ENCODE measurements at regions not wholly inside any gene's neighbourhood (a gene's known extent, or its start where the extent isn't known, plus 50 kb on each side); places are given as distances from the start of the nearest gene placed in this dataset.

DNA sequence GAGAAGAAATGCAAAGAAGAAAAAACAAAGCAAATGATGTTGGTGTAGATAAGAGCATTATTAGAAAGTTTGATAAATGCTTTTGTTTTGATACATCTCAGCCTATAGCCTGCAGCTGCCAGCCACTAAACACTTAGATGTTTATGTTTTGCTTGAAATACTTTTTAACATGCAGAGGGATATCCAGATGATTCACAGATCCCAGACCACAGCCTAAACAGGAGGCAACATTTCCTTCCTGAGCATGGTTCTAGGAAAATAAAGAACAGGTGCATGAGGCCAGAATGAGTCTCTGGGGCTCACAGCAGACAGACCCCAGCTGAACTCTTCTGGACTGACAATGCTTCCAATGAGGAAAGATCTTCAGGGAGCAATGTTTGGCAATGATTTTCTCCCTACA lies 103.7 kb upstream of the EEA1 start:
- Histone ChIP-seq H3K9me3 (replicated peaks) (no peaks in the 10 kb centered on the region), H3K4me3 (no peak overlapping the region), H3K27ac (replicated peaks) (no peak overlapping the region), H3K4me1 (peaks cover 42% of the 10 kb centered on the region), H3K27me3 (ENCODE audit: low read depth) (no peaks in the 10 kb centered on the region), H3K36me3 (no peaks in the 10 kb centered on the region)
- no peak for DNase-seq
- TF ChIP-seq, protein P1, sequence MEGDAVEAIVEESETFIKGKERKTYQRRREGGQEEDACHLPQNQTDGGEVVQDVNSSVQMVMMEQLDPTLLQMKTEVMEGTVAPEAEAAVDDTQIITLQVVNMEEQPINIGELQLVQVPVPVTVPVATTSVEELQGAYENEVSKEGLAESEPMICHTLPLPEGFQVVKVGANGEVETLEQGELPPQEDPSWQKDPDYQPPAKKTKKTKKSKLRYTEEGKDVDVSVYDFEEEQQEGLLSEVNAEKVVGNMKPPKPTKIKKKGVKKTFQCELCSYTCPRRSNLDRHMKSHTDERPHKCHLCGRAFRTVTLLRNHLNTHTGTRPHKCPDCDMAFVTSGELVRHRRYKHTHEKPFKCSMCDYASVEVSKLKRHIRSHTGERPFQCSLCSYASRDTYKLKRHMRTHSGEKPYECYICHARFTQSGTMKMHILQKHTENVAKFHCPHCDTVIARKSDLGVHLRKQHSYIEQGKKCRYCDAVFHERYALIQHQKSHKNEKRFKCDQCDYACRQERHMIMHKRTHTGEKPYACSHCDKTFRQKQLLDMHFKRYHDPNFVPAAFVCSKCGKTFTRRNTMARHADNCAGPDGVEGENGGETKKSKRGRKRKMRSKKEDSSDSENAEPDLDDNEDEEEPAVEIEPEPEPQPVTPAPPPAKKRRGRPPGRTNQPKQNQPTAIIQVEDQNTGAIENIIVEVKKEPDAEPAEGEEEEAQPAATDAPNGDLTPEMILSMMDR (IDR thresholded peaks at IDR 0.05; ENCODE audit: borderline replicate concordance) = no peak
- intact Hi-C loops (cut with micrococcal nuclease) = no loop called here

DNA sequence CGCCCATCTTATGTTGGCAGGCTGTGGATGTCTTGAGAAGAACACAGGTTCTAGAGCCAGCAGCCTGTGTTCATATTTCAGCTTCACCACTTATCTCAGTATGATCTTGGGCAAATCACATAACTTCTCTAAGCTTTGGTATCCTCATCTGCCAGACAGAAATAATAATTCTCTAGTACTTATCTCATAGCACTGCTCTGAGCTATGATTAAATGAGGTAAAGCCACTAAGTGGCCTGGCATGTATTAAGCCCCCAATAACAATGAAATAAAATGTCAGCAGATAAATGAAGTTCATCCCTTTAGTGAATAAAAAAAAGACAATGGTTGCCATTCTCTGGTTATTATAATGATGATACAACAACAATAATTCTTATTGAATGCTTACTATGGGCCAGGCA lies 104.9 kb upstream of the EEA1 start:
- no peak overlapping the region for H3K4me3 ChIP-seq
- intact Hi-C loops (cut with micrococcal nuclease) = no loop called here
- no peak for DNase-seq
- no peaks in the 10 kb centered on the region for H3K27me3 ChIP-seq (ENCODE audit: low read depth)
- TF ChIP-seq, protein P1 (IDR thresholded peaks at IDR 0.05; ENCODE audit: borderline replicate concordance) = no peak
- H3K36me3 ChIP-seq = no peaks in the 10 kb centered on the region
- no peaks in the 10 kb centered on the region for H3K9me3 ChIP-seq (replicated peaks)
- H3K4me1 ChIP-seq = peaks cover 34% of the 10 kb centered on the region
- H3K27ac ChIP-seq (replicated peaks) = no peak overlapping the region

DNA sequence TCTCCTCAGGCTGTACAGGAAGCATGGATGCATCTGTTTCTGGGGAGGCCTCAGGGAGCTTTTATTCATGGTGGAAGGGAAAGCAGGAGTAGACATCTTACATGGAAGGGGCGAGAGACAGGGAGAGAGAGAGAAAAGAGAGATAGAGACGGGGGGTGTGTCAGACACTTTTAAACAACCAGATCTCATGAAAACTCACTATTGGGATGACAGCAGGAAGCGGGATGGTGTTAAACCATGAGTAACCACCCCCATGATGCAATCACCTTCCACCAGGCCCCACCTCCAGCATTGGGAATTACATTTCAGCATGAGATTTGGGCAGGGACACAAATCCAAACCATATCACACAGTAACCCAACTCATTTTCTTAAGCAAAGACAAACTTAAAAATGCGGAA lies 110.0 kb upstream of the EEA1 start:
- intact Hi-C loops (cut with micrococcal nuclease) = no loop called here
- TF ChIP-seq, protein P1 (IDR thresholded peaks at IDR 0.05; ENCODE audit: borderline replicate concordance) = no peak
- no peaks in the 10 kb centered on the region for H3K4me1 ChIP-seq

DNA sequence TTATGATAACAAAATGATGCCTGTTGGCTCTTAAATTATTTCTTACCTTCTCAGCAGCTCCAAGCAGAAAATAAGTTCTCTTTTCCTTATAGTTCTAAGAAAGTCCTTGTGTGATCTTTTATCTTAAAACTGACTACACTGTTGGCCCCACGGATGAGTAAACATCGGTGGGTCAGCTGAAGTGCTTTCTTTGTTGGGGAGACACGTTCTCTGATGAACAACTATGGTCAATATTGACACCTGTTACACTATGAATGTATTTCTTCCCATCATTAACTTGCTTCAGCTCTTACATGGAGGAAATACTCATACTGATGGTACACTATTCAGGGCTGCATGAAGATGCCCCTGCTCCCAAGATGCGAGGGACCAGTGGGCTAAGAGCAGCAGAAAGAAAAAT lies 110.8 kb upstream of the EEA1 start:
- TF ChIP-seq, protein P1 (IDR thresholded peaks at IDR 0.05; ENCODE audit: borderline replicate concordance) = no peak
- intact Hi-C loops (cut with micrococcal nuclease) = no loop called here
- H3K4me3 ChIP-seq = no peak overlapping the region
- no peaks in the 10 kb centered on the region for H3K4me1 ChIP-seq
- H3K27me3 ChIP-seq (ENCODE audit: low read depth) = no peaks in the 10 kb centered on the region
- no peaks in the 10 kb centered on the region for H3K36me3 ChIP-seq
- no peak overlapping the region for H3K27ac ChIP-seq (replicated peaks)
- H3K9me3 ChIP-seq (replicated peaks) = no peaks in the 10 kb centered on the region
- no peak for DNase-seq

More for the DNA sequence above, 110.0 kb upstream of the EEA1 start:
- Histone ChIP-seq H3K27ac (replicated peaks) (no peak overlapping the region), H3K9me3 (replicated peaks) (no peaks in the 10 kb centered on the region), H3K36me3 (no peaks in the 10 kb centered on the region), H3K27me3 (ENCODE audit: low read depth) (no peaks in the 10 kb centered on the region), H3K4me3 (no peak overlapping the region)
- no peak for DNase-seq

DNA sequence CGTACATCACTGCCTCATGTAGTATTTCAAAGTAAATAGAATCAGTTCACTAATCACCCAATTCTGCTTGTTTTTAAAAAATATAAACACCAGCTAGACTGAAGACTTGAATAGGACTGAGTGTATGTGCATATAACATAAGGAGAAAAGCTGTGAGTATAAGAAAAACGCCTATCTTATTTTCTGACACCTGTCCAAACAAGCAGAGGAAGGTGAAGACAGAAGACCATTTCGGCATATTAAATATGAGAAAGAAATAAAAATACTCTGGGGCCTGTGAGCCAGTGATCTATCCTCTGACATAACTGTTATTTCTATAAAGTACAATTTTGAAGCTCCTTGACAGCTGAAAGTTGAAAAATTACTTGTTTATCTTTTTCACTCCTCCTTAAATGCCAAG lies 111.3 kb upstream of the EEA1 start:
- Histone ChIP-seq H3K27ac (replicated peaks) (no peak overlapping the region), H3K36me3 (no peaks in the 10 kb centered on the region), H3K27me3 (ENCODE audit: low read depth) (no peaks in the 10 kb centered on the region), H3K4me1 (no peaks in the 10 kb centered on the region), H3K4me3 (no peak overlapping the region), H3K9me3 (replicated peaks) (no peaks in the 10 kb centered on the region)
- intact Hi-C loops (cut with micrococcal nuclease) = no loop called here
- TF ChIP-seq, protein P1 (IDR thresholded peaks at IDR 0.05; ENCODE audit: borderline replicate concordance) = no peak
- no peak for DNase-seq

DNA sequence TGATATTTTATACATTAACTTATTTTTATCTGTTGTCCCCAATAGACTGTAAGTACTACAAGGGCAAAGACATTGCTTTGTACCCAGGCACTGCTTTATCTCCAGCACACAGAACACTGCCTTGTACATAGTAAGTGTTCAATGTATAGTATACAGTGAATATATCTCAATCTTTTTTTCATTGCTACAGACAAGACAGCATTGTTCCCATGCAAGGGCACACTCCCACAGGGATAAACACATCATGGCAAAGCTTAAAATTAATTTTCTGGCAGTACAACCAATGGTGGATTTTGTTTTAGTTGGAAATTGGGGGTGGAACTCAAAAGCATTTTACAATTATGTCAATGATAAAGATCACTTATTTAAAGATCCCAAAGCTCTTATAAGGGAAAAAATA lies 112.3 kb upstream of the EEA1 start:
- DNase-seq = no peak
- Histone ChIP-seq H3K27me3 (ENCODE audit: low read depth) (no peaks in the 10 kb centered on the region), H3K9me3 (replicated peaks) (no peaks in the 10 kb centered on the region), H3K36me3 (no peaks in the 10 kb centered on the region), H3K4me3 (no peak overlapping the region), H3K4me1 (no peaks in the 10 kb centered on the region), H3K27ac (replicated peaks) (no peak overlapping the region)
- intact Hi-C loops (cut with micrococcal nuclease) = no loop called here
- TF ChIP-seq, protein P1 (IDR thresholded peaks at IDR 0.05; ENCODE audit: borderline replicate concordance) = no peak
